Endodermal cell (in vitro differentiated cells): ENCODE measurements at regions not wholly inside any gene's neighbourhood (a gene's known extent, or its start where the extent isn't known, plus 50 kb on each side); places are given as distances from the start of the nearest gene placed in this dataset.

ENCODE experiments used
- DNase-seq: peaks from one replicate; pipeline ENCODE4 v3.0.0-alpha.2; 2017
- H3K27ac ChIP-seq: 2 replicates; pipeline ENCODE4 v1.5.1; 2013; ENCODE audit warnings: mild to moderate bottlenecking, low read depth, low read length, moderate library complexity
- H3K27me3 ChIP-seq: 2 replicates; pipeline ENCODE4 v1.6.1; 2013; ENCODE audit warnings: mild to moderate bottlenecking, low read length, moderate library complexity; ENCODE audit not compliant: insufficient read depth, control insufficient read depth, poor library complexity, severe bottlenecking
- H3K36me3 ChIP-seq: 2 replicates; pipeline ENCODE4 v1.7.0; 2013; ENCODE audit warnings: mild to moderate bottlenecking, low read length, moderate library complexity; ENCODE audit not compliant: control insufficient read depth, insufficient read depth
- H3K4me1 ChIP-seq: one replicate; pipeline ENCODE4 v1.7.0; 2013; ENCODE audit warnings: low read length; ENCODE audit not compliant: control insufficient read depth, insufficient read depth
- H3K4me3 ChIP-seq: 2 replicates; pipeline ENCODE4 v1.5.1; 2013; ENCODE audit warnings: mild to moderate bottlenecking, low read length, moderate library complexity
- H3K9ac ChIP-seq: 2 replicates; pipeline ENCODE4 v1.6.1; 2013; ENCODE audit warnings: mild to moderate bottlenecking, low read length, moderate library complexity; ENCODE audit not compliant: poor library complexity, severe bottlenecking; ENCODE audit errors: extremely low read depth
- H3K9me3 ChIP-seq: 2 replicates; pipeline ENCODE4 v1.6.1; 2013; ENCODE audit warnings: mild to moderate bottlenecking, low read length, moderate library complexity; ENCODE audit not compliant: control insufficient read depth
- H3K27ac Mint-ChIP-seq: 2 replicates; pipeline ENCODE4 v1.8.0; 2020; ENCODE audit warnings: mixed read lengths
- H3K27me3 Mint-ChIP-seq: 2 replicates; pipeline ENCODE4 v1.8.0; 2021; ENCODE audit warnings: mild to moderate bottlenecking, mixed read lengths; ENCODE audit not compliant: insufficient read depth
- H3K36me3 Mint-ChIP-seq: 2 replicates; pipeline ENCODE4 v1.8.0; 2020; ENCODE audit warnings: low read depth, mixed read lengths
- H3K4me1 Mint-ChIP-seq: 2 replicates; pipeline ENCODE4 v1.8.0; 2020; ENCODE audit warnings: mixed read lengths
- H3K4me3 Mint-ChIP-seq: 2 replicates; pipeline ENCODE4 v1.8.0; 2020; ENCODE audit warnings: mild to moderate bottlenecking, moderate library complexity, mixed read lengths
- H3K9me3 Mint-ChIP-seq: 2 replicates; pipeline ENCODE4 v1.8.0; 2020; ENCODE audit warnings: mild to moderate bottlenecking, mixed read lengths
- WGBS, 2 experiments: methylation state at CpG; one replicate each; pipeline versions ENCODE4 v1.1.5 to v1.1.7; 2013; ENCODE audit warnings: missing lambda C conversion rate in 2 of 2, mixed read lengths in 1 of 2; ENCODE audit not compliant: insufficient coverage in 1 of 2, insufficient read length in 1 of 2; 5-methylcytosine and 5-hydroxymethylcytosine counted together
- TF ChIP-seq, protein P1 (sequence below): fragments of 200-600 bp; sonication (generic); conservative IDR thresholded peaks from 2 replicates; pipeline ENCODE4 v1.5.0; 2021; ENCODE audit warnings: antibody characterized with exemption, mild to moderate bottlenecking

DNA sequence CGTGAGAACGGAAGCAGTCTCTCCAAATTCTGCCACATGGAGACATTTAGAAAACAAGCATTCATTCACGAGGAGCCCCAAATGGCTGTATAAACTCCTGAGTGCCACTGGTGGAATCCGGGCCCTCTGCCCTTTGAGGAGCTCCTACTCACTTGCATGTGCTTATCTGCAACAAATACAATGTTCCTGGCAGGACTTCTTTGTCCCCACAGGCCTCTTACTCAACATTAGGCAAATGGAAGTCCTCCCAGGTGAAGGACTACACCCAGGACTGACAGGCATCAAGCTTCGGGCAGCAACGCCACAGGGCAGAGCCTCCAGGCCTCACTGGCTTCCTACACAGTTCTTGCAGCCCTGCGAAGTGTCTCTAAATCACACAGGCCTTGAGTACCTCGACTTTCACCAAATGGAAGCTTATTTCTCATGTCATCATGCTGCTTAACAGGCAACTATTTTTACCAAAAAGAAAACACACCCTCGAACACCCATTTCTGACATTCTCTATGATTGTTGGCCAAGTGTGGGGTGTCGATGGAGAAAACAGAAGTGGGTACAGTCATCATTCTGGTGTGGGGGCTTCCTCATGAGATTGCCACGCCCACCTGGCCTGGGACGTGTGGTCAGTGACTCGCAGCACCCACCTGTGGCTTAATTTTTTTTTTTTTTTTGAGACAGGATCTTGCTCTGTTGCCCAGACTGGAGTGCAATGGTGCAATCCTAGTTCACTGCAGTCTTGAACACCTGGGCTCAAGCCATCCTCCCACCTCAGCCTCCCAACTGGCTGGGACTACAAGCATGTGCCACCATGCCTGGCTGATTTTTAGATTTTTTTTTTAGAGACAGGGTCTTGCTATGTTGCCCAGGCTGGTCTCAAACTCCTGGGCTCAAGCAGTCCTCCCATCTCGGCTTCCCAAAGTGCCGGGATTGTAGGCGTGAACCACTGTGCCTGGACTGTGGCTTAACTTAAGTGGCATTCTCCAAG lies 186.8 kb upstream of the GLI2 start:
- Mint-ChIP-seq H3K9me3 (no peaks in the 10 kb centered on the region), H3K4me3 (no peak overlapping the region), H3K4me1 (peaks cover 22% of the 10 kb centered on the region), H3K36me3 (no peaks in the 10 kb centered on the region), H3K27me3 (peaks cover 36% of the 10 kb centered on the region), H3K27ac (no peak overlapping the region)
- WGBS, 2 experiments = 89 to 95% methylated on average over 13 to 16 of the region's 16 CpGs
- Histone ChIP-seq H3K36me3 (no peaks in the 10 kb centered on the region), H3K27me3 (peaks cover 15% of the 10 kb centered on the region), H3K4me1 (no peaks in the 10 kb centered on the region), H3K27ac (no peak overlapping the region), H3K9me3 (no peaks in the 10 kb centered on the region), H3K4me3 (no peak overlapping the region), H3K9ac (no peak overlapping the region)
- no peak for DNase-seq
- TF ChIP-seq, protein P1, sequence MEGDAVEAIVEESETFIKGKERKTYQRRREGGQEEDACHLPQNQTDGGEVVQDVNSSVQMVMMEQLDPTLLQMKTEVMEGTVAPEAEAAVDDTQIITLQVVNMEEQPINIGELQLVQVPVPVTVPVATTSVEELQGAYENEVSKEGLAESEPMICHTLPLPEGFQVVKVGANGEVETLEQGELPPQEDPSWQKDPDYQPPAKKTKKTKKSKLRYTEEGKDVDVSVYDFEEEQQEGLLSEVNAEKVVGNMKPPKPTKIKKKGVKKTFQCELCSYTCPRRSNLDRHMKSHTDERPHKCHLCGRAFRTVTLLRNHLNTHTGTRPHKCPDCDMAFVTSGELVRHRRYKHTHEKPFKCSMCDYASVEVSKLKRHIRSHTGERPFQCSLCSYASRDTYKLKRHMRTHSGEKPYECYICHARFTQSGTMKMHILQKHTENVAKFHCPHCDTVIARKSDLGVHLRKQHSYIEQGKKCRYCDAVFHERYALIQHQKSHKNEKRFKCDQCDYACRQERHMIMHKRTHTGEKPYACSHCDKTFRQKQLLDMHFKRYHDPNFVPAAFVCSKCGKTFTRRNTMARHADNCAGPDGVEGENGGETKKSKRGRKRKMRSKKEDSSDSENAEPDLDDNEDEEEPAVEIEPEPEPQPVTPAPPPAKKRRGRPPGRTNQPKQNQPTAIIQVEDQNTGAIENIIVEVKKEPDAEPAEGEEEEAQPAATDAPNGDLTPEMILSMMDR = no peak

DNA sequence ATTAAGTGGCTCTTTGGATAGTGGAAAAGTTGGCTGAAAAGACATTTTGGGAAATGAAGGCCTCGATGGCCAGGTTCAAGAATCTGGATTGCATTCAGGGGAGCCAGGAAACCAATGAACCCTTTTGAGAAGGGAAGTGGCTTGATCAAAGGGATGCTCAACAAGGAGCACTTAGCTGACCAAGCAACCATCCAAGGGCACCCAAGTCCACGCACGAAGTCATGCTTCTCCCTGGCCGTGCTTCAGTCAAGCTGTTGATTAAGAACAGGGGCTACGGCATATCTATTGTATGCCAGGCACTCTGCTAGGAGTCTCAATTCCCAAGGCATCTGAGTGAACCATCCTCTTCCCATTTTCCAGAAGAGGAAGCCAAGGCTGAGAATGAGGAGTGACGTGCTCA lies 185.8 kb upstream of the GLI2 start:
- TF ChIP-seq, protein P1 = no peak
- Histone ChIP-seq H3K4me1 (no peaks in the 10 kb centered on the region), H3K9ac (no peak overlapping the region), H3K36me3 (no peaks in the 10 kb centered on the region), H3K27me3 (peaks cover 24% of the 10 kb centered on the region), H3K9me3 (no peaks in the 10 kb centered on the region), H3K4me3 (no peak overlapping the region), H3K27ac (no peak overlapping the region)
- 92 to 95% methylated on average over 4 to 6 of the region's 6 CpGs for WGBS, 2 experiments
- Mint-ChIP-seq H3K27ac (no peak overlapping the region), H3K4me3 (no peak overlapping the region), H3K4me1 (peaks cover 22% of the 10 kb centered on the region), H3K9me3 (no peaks in the 10 kb centered on the region), H3K36me3 (no peaks in the 10 kb centered on the region), H3K27me3 (peaks cover 46% of the 10 kb centered on the region)
- DNase-seq = no peak

DNA sequence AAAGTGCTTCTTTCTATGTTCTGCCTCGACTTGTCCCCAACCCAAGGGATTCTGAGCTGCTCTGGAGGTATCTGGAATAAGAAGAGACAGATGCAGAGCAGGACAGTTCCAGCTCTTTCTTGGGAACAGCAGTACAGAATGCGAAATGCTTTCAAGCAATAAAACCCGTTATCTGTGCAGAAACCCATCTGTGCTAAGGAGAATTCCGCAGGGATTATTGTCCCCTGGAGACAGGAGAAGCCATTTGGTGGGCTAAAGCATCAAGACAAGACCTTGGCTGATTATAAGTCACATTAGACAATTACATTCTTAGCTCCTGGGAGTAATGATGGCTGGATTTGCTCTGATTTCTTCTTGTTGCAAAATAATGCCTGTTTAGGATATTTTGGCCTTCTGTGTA lies 185.4 kb upstream of the GLI2 start:
- Mint-ChIP-seq H3K27me3 (peaks cover 50% of the 10 kb centered on the region), H3K4me3 (no peak overlapping the region), H3K36me3 (no peaks in the 10 kb centered on the region), H3K27ac (no peak overlapping the region), H3K9me3 (no peaks in the 10 kb centered on the region), H3K4me1 (peaks cover 22% of the 10 kb centered on the region)
- 92 to 96% methylated on average over 4 of the region's 4 CpGs for WGBS, 2 experiments
- TF ChIP-seq, protein P1 = no peak
- H3K9ac ChIP-seq = no peak overlapping the region
- no peak overlapping the region for H3K4me3 ChIP-seq
- no peaks in the 10 kb centered on the region for H3K9me3 ChIP-seq
- no peak overlapping the region for H3K27ac ChIP-seq
- no peaks in the 10 kb centered on the region for H3K4me1 ChIP-seq
- no peak for DNase-seq
- H3K36me3 ChIP-seq = no peaks in the 10 kb centered on the region
- H3K27me3 ChIP-seq = peaks cover 29% of the 10 kb centered on the region
